Activated naive CD4-positive, alpha-beta T cell treated with anti-CD3 and anti-CD28 coated beads for 36 hours (primary cell): ENCODE measurements at regions not wholly inside any gene's neighbourhood (a gene's known extent, or its start where the extent isn't known, plus 50 kb on each side); places are given as distances from the start of the nearest gene placed in this dataset.

Source experiments
- CTCF ChIA-PET: fragments of 350-600 bp; sonication (Branson Sonifier 250); formaldehyde crosslinking; loops from one replicate; lab custom pipeline; 2021; ENCODE audit warnings: antibody characterized with exemption; lab: Charles Lee
- DNase-seq: peaks from one replicate; pipeline ENCODE4 v3.0.0-alpha.2; 2020
- H3K27ac Mint-ChIP-seq: one replicate; pipeline ENCODE4 v1.8.0; 2021; ENCODE audit warnings: mild to moderate bottlenecking, mixed read lengths
- H3K27me3 Mint-ChIP-seq: one replicate; pipeline ENCODE4 v1.8.0; 2021; ENCODE audit warnings: low read depth, mixed read lengths
- H3K36me3 Mint-ChIP-seq: one replicate; pipeline ENCODE4 v1.8.0; 2021; ENCODE audit warnings: low read depth, mixed read lengths
- H3K4me1 Mint-ChIP-seq: one replicate; pipeline ENCODE4 v1.8.0; 2021; ENCODE audit warnings: low read depth, mixed read lengths
- H3K4me3 Mint-ChIP-seq: one replicate; pipeline ENCODE4 v1.8.0; 2021; ENCODE audit warnings: mild to moderate bottlenecking, moderate library complexity, mixed read lengths
- H3K9me3 Mint-ChIP-seq: one replicate; pipeline ENCODE4 v1.8.0; 2021; ENCODE audit warnings: mixed read lengths
- intact Hi-C: fragments of 100-400 bp; cut with micrococcal nuclease; formaldehyde crosslinking; loops from one replicate; pipeline ENCODE4 v1.15.1; 2023

DNA sequence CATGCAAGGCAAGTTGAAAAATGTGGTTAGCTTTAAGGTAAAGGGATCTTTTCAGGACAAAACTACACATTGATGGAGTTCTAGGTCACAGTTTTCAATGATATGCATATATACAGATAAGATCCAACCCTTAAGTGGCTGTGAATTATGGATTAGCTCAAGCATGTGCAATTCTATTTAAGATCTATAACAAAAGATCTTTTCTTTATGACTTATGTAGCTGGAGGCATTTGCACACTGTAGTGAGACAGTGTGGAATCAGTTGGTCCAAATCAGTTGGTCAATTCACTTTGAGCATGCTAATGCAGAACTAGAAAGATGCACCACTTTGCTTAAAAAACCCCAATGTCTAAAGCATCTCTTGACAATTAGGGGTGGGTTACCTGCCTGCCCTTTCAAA, 417.1 kb upstream of the ZEB2 start:
- intact Hi-C loops = no loop called here
- Mint-ChIP-seq H3K4me1 (no peaks in the 10 kb centered on the region), H3K36me3 (no peaks in the 10 kb centered on the region), H3K9me3 (no peaks in the 10 kb centered on the region), H3K4me3 (no peak overlapping the region), H3K27me3 (no peaks in the 10 kb centered on the region), H3K27ac (no peak overlapping the region)
- CTCF ChIA-PET = no interaction called here
- no peak for DNase-seq

GRCh38 chr2:144936442-144936841, 416.5 kb upstream of the ZEB2 start:
- Mint-ChIP-seq H3K4me3 (no peak overlapping the region), H3K27me3 (no peaks in the 10 kb centered on the region), H3K9me3 (no peaks in the 10 kb centered on the region), H3K36me3 (no peaks in the 10 kb centered on the region), H3K4me1 (no peaks in the 10 kb centered on the region), H3K27ac (no peak overlapping the region)
- DNase-seq = no peak
- intact Hi-C loops = no loop called here
- CTCF ChIA-PET = interaction anchor here (0.6 kb wide), 1 partner anchor 188 kb away, joined by 4 read pairs; no protein-coding TSS in a partner anchor

- Mint-ChIP-seq H3K4me3 (no peak overlapping the region), H3K27ac (no peak overlapping the region), H3K4me1 (no peaks in the 10 kb centered on the region), H3K9me3 (no peaks in the 10 kb centered on the region), H3K36me3 (no peaks in the 10 kb centered on the region), H3K27me3 (no peaks in the 10 kb centered on the region)
- DNase-seq = no peak
- intact Hi-C loops = no loop called here
- CTCF ChIA-PET = interaction anchor here (0.6 kb wide), 1 partner anchor 187 kb away, joined by 4 read pairs; no protein-coding TSS in a partner anchor
Observed at GRCh38 chr2:144935736-144936135, 415.8 kb upstream of the ZEB2 start.

- Mint-ChIP-seq H3K27me3 (no peaks in the 10 kb centered on the region), H3K27ac (no peak overlapping the region), H3K4me3 (no peak overlapping the region), H3K9me3 (no peaks in the 10 kb centered on the region), H3K36me3 (no peaks in the 10 kb centered on the region), H3K4me1 (no peaks in the 10 kb centered on the region)
- no peak for DNase-seq
- CTCF ChIA-PET = no interaction called here
- intact Hi-C loops = no loop called here
Observed at GRCh38 chr2:144935191-144935590, 415.3 kb upstream of the ZEB2 start.

- intact Hi-C loops = no loop called here
- CTCF ChIA-PET = no interaction called here
- Mint-ChIP-seq H3K36me3 (no peaks in the 10 kb centered on the region), H3K4me3 (no peak overlapping the region), H3K4me1 (no peaks in the 10 kb centered on the region), H3K27ac (no peak overlapping the region), H3K27me3 (no peaks in the 10 kb centered on the region), H3K9me3 (peaks cover 9% of the 10 kb centered on the region)
- no peak for DNase-seq
Observed at GRCh38 chr2:144931960-144932359, 412.0 kb upstream of the ZEB2 start.

DNA sequence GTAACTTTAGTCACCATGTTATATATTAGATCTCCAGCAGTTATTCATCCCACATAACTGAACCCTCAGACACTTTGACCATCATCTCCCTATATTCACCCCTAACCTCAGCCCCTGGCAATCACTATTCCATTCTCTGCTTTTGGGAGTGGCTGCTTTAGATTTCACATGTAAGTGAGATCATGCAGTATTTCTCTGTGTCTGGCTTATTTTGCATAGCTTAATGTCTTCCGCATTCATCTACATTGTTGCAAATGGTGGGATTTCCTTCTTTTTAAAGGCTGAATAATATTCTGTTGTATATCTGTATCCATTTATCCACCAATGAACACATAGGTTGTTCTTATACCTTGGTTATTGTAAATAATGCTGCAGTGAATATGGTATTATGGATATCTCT, 411.6 kb upstream of the ZEB2 start:
- intact Hi-C loops = no loop called here
- H3K27me3 Mint-ChIP-seq = no peaks in the 10 kb centered on the region
- DNase-seq = no peak
- peaks cover 9% of the 10 kb centered on the region for H3K9me3 Mint-ChIP-seq
- H3K4me1 Mint-ChIP-seq = no peaks in the 10 kb centered on the region
- H3K36me3 Mint-ChIP-seq = no peaks in the 10 kb centered on the region
- CTCF ChIA-PET = no interaction called here
- no peak overlapping the region for H3K27ac Mint-ChIP-seq
- no peak overlapping the region for H3K4me3 Mint-ChIP-seq

DNA sequence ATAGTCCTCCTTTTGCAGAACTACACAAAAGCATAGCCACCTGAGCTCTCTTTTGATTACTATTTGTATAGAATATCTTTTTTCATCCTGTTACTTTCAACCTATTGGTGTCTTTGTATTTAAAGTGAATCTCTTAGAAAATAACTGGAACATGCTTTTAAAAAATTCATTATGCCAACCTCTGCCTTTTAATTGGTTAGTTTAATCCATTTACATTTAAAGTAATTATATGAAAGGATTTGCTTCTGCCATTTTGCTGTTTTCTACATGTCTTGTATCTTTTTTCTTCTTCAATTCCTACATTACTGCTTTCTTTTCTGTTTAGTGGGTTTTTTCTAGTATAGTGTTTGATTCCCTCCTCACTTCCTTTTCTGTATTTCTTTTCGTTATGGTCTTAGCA, 407.5 kb upstream of the ZEB2 start:
- intact Hi-C loops = no loop called here
- CTCF ChIA-PET = interaction anchor here (0.6 kb wide), 1 partner anchor 675 kb away, joined by 3 read pairs; no protein-coding TSS in a partner anchor
- H3K9me3 Mint-ChIP-seq = peaks cover 10% of the 10 kb centered on the region
- no peaks in the 10 kb centered on the region for H3K27me3 Mint-ChIP-seq
- H3K36me3 Mint-ChIP-seq = no peaks in the 10 kb centered on the region
- no peak for DNase-seq
- H3K4me3 Mint-ChIP-seq = no peak overlapping the region
- no peaks in the 10 kb centered on the region for H3K4me1 Mint-ChIP-seq
- H3K27ac Mint-ChIP-seq = no peak overlapping the region

DNA sequence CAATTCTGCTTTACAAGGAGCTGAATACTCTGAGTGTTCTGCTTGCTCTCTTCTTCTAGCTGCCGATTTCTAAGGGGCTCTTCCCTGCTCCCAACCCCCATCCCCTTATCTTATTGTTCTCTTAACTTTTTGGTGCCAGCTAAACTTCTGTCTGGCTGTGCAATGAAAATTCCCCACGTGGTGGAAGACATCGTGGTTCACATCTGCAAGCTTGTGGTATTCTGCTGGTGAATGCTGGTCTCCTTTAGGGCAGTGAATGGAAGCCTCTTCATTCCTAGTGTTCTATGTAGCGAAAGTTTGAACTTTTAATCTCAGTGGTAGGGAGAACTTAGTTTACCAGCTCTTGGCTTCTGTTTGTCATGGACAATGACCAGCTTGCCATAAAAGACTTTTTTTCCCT, 406.0 kb upstream of the ZEB2 start:
- Mint-ChIP-seq H3K36me3 (no peaks in the 10 kb centered on the region), H3K27ac (no peak overlapping the region), H3K9me3 (peaks cover 10% of the 10 kb centered on the region), H3K27me3 (no peaks in the 10 kb centered on the region), H3K4me1 (no peaks in the 10 kb centered on the region), H3K4me3 (no peak overlapping the region)
- no peak for DNase-seq
- intact Hi-C loops = no loop called here
- CTCF ChIA-PET = interaction anchor here (0.5 kb wide), 1 partner anchor 263 kb away, joined by 3 read pairs; no protein-coding TSS in a partner anchor

GRCh38 chr2:144924827-144925226, 404.9 kb upstream of the ZEB2 start:
- Mint-ChIP-seq H3K9me3 (peaks cover 10% of the 10 kb centered on the region), H3K4me3 (no peak overlapping the region), H3K27ac (no peak overlapping the region), H3K4me1 (no peaks in the 10 kb centered on the region), H3K36me3 (no peaks in the 10 kb centered on the region), H3K27me3 (no peaks in the 10 kb centered on the region)
- intact Hi-C loops = no loop called here
- no peak for DNase-seq
- CTCF ChIA-PET = no interaction called here

DNA sequence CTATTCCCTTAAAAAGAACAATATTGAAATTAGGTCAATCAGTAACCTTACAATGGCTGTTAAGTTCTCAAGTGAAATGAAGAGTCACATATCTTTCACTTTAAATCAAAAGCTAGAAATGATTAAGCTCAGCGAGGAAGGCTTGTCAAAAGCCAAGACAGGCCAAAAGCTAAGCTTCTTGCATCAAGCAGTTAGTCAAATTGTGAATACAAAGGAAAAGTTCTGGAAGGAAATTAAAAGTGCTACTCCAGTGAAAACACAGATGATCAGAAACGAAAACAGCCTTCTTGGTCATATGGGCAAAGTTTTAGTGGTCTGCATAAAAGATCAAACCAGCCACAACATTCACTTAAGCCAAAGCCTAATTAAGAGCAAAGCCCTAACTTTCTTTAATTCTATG, 402.6 kb upstream of the ZEB2 start:
- H3K36me3 Mint-ChIP-seq = no peaks in the 10 kb centered on the region
- DNase-seq = no peak
- no peak overlapping the region for H3K27ac Mint-ChIP-seq
- H3K4me3 Mint-ChIP-seq = no peak overlapping the region
- CTCF ChIA-PET = interaction anchor here (0.6 kb wide), 1 partner anchor 24 kb away, joined by 3 read pairs; no protein-coding TSS in a partner anchor
- intact Hi-C loops = no loop called here
- no peaks in the 10 kb centered on the region for H3K27me3 Mint-ChIP-seq
- peaks cover 4% of the 10 kb centered on the region for H3K9me3 Mint-ChIP-seq
- H3K4me1 Mint-ChIP-seq = no peaks in the 10 kb centered on the region

DNA sequence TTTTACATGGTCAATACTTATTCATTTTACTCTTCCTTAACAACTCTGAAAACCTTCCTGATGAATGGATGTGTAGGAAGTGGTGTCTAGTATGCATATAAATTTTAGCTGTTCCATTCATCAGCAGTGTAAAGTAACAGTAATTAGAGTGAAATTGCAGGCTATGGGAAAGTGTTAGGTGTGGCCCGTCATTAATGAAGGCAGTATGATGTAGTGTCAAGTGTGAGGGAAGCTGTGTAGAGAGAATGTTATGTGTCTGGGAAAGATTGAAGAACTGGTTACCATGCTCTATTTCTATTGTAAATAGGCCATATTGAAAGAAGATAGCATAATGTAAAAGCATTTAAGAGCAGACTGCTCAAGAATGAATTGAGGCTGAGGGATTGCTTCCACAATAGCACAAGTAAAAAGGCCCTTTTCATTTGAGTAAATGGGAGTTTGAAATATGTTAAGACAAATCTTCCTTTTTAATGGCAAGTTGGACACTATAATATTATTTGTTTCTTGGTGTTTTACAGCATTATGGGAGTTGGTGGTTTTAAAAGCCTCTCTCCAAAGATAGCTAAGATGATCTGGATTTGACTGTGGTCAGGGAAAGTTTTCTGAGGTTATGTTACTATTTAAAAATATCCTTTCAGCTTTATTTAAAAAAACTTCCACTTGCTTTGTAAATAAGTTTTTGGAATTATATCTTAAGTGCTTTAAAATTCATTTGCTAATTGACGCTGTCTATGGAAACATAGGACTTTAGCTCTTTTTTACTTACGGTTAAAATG, 401.0 kb upstream of the ZEB2 start:
- Mint-ChIP-seq H3K27me3 (no peaks in the 10 kb centered on the region), H3K36me3 (no peaks in the 10 kb centered on the region), H3K4me1 (no peaks in the 10 kb centered on the region), H3K4me3 (no peak overlapping the region), H3K9me3 (peaks cover 2% of the 10 kb centered on the region), H3K27ac (no peak overlapping the region)
- CTCF ChIA-PET = no interaction called here
- DNase-seq = no peak
- intact Hi-C loops = no loop called here

GRCh38 chr2:144914622-144915318, 394.9 kb upstream of the ZEB2 start:
- Mint-ChIP-seq H3K27ac (no peak overlapping the region), H3K36me3 (no peaks in the 10 kb centered on the region), H3K27me3 (no peaks in the 10 kb centered on the region), H3K4me3 (no peak overlapping the region), H3K4me1 (no peaks in the 10 kb centered on the region), H3K9me3 (no peaks in the 10 kb centered on the region)
- no peak for DNase-seq
- intact Hi-C loops = no loop called here
- CTCF ChIA-PET = no interaction called here

- no peaks in the 10 kb centered on the region for H3K36me3 Mint-ChIP-seq
- no peak overlapping the region for H3K27ac Mint-ChIP-seq
- no peak for DNase-seq
- H3K4me3 Mint-ChIP-seq = no peak overlapping the region
- intact Hi-C loops = no loop called here
- H3K4me1 Mint-ChIP-seq = no peaks in the 10 kb centered on the region
- CTCF ChIA-PET = no interaction called here
- H3K9me3 Mint-ChIP-seq = peaks cover under 1% of the 10 kb centered on the region
- no peaks in the 10 kb centered on the region for H3K27me3 Mint-ChIP-seq
Observed at GRCh38 chr2:144914113-144914512, 394.2 kb upstream of the ZEB2 start.
